DMS114 treated with DMSO at 0.1 percent for 48 hours (cell line): ENCODE measurements at regions not wholly inside any gene's neighbourhood (a gene's known extent, or its start where the extent isn't known, plus 50 kb on each side); places are given as distances from the start of the nearest gene placed in this dataset.
A peak's percentile ranks its signal among the peaks of the same experiment; 100 is the strongest.
"Not testable (repeated sequence)": the region's sequence is repeated elsewhere in the genome, so short reads cannot be mapped to it uniquely, and the experiment has no call there.

Experiments
- DNase-seq: peaks from one replicate; lab custom pipeline; 2025; ENCODE audit not compliant: unreplicated experiment; lab: John Stamatoyannopoulos, UW

GRCh38 chr12:78331753-78332152 is 501.1 kb downstream of the NAV3 start:
- no peak for DNase-seq

GRCh38 chr12:78338054-78338785 is 507.5 kb downstream of the NAV3 start:
- no peak for DNase-seq

GRCh38 chr12:78340406-78340805 is 509.7 kb downstream of the NAV3 start:
- DNase-seq = no peak

- DNase-seq = no peak
Measured at GRCh38 chr12:78343657-78344056, 513.0 kb downstream of the NAV3 start.

- no peak for DNase-seq
Measured at GRCh38 chr12:78359520-78359919, 505.1 kb upstream of the SYT1 start.

GRCh38 chr12:78361683-78362082 is 502.9 kb upstream of the SYT1 start:
- no peak for DNase-seq

GRCh38 chr12:78371284-78371683 is 493.3 kb upstream of the SYT1 start:
- DNase-seq = no peak

GRCh38 chr12:78375461-78375860 is 489.1 kb upstream of the SYT1 start:
- DNase-seq = no peak

- DNase-seq = no peak
Measured at GRCh38 chr12:78376257-78376656, 488.3 kb upstream of the SYT1 start.

- DNase-seq = not testable (repeated sequence)
Measured at GRCh38 chr12:78379065-78379464, 485.5 kb upstream of the SYT1 start.

GRCh38 chr12:78383414-78383813 is 481.2 kb upstream of the SYT1 start:
- DNase-seq = no peak

- DNase-seq = no peak
Measured at GRCh38 chr12:78384541-78384940, 480.0 kb upstream of the SYT1 start.

- no peak for DNase-seq
Measured at GRCh38 chr12:78385541-78385940, 479.0 kb upstream of the SYT1 start.

- DNase-seq = no peak
Measured at GRCh38 chr12:78386871-78387270, 477.7 kb upstream of the SYT1 start.

- no peak for DNase-seq
Measured at GRCh38 chr12:78387721-78388120, 476.9 kb upstream of the SYT1 start.

- no peak for DNase-seq
Measured at GRCh38 chr12:78388461-78388860, 476.1 kb upstream of the SYT1 start.

- DNase-seq = no peak
Measured at GRCh38 chr12:78390920-78391319, 473.7 kb upstream of the SYT1 start.

GRCh38 chr12:78392918-78393317 is 471.7 kb upstream of the SYT1 start:
- DNase-seq = peak; percentile 6

- DNase-seq = no peak
Measured at GRCh38 chr12:78395961-78396360, 468.6 kb upstream of the SYT1 start.

GRCh38 chr12:78396538-78396937 is 468.0 kb upstream of the SYT1 start:
- no peak for DNase-seq

GRCh38 chr12:78398750-78399149 is 465.8 kb upstream of the SYT1 start:
- DNase-seq = no peak

- DNase-seq = no peak
Measured at GRCh38 chr12:78402366-78403134, 462.0 kb upstream of the SYT1 start.

GRCh38 chr12:78403136-78403535 is 461.4 kb upstream of the SYT1 start:
- DNase-seq = no peak
